Cardiac muscle cell (in vitro differentiated cells and primary cell): ENCODE measurements at regions not wholly inside any gene's neighbourhood (a gene's known extent, or its start where the extent isn't known, plus 50 kb on each side); places are given as distances from the start of the nearest gene placed in this dataset.
"Not testable (repeated sequence)": the region's sequence is repeated elsewhere in the genome, so short reads cannot be mapped to it uniquely, and the experiment has no call there.

Experiments
- DNase-seq, 2 donors: peaks; one replicate each; pipeline versions ENCODE4 v3.0.0 to v3.0.0-alpha.2; 2010 to 2017; ENCODE audit warnings: low read depth in 1 of 2, low spot score in 1 of 2
- H3K27ac ChIP-seq: fragments of 200-600 bp; sonication (generic); 2 replicates; pipeline ENCODE4 v1.5.1; 2016
- H3K27me3 ChIP-seq: fragments of 200-600 bp; sonication (generic); 2 replicates; pipeline ENCODE4 v1.6.0; 2016; ENCODE audit warnings: control low read depth
- H3K36me3 ChIP-seq: fragments of 200-600 bp; sonication (generic); 2 replicates; pipeline ENCODE4 v1.5.1; 2016; ENCODE audit warnings: control low read depth
- H3K4me1 ChIP-seq: fragments of 200-600 bp; sonication (generic); 2 replicates; pipeline ENCODE4 v1.8.1; 2017; ENCODE audit warnings: low read depth, mild to moderate bottlenecking, mixed run types
- H3K4me3 ChIP-seq: fragments of 200-600 bp; sonication (generic); 2 replicates; pipeline ENCODE4 v1.5.1; 2016; ENCODE audit warnings: mild to moderate bottlenecking
- H3K9me3 ChIP-seq: fragments of 200-600 bp; sonication (generic); 2 replicates; pipeline ENCODE4 v1.5.1; 2017; ENCODE audit warnings: low read depth, mild to moderate bottlenecking, control low read depth
- CTCF ChIP-seq: IDR thresholded peaks from 2 replicates; pipeline ENCODE4 v1.5.1; 2012; ENCODE audit warnings: low read depth, mild to moderate bottlenecking, low read length

GRCh38 chr3:70684701-70685100 lies 372.3 kb upstream of the MDFIC2 start:
- H3K27me3 ChIP-seq: no peaks in the 10 kb centered on the region
- DNase-seq: no peak
- no peaks in the 10 kb centered on the region for H3K4me1 ChIP-seq
- no peak for TF ChIP-seq CTCF
- H3K9me3 ChIP-seq: no peaks in the 10 kb centered on the region
- no peak overlapping the region for H3K4me3 ChIP-seq
- no peaks in the 10 kb centered on the region for H3K36me3 ChIP-seq
- no peak overlapping the region for H3K27ac ChIP-seq

- H3K9me3 ChIP-seq, H3K36me3 ChIP-seq, H3K4me1 ChIP-seq, DNase-seq, H3K27ac ChIP-seq, H3K4me3 ChIP-seq, H3K27me3 ChIP-seq: not testable (repeated sequence)
These were observed 363.4 kb upstream of the MDFIC2 start for GRCh38 chr3:70675810-70676209.

GRCh38 chr3:70658513-70659310 lies 346.3 kb upstream of the MDFIC2 start:
- H3K27me3 ChIP-seq: no peaks in the 10 kb centered on the region
- no peak overlapping the region for H3K4me3 ChIP-seq
- no peaks in the 10 kb centered on the region for H3K4me1 ChIP-seq
- no peaks in the 10 kb centered on the region for H3K9me3 ChIP-seq
- H3K27ac ChIP-seq: no peak overlapping the region
- no peaks in the 10 kb centered on the region for H3K36me3 ChIP-seq
- no peak for DNase-seq
- no peak for TF ChIP-seq CTCF

- no peak for TF ChIP-seq CTCF
- no peak for DNase-seq
- Histone ChIP-seq H3K27ac (no peak overlapping the region), H3K9me3 (no peaks in the 10 kb centered on the region), H3K36me3 (no peaks in the 10 kb centered on the region), H3K4me1 (no peaks in the 10 kb centered on the region), H3K4me3 (no peak overlapping the region), H3K27me3 (no peaks in the 10 kb centered on the region)
These were observed 345.0 kb upstream of the MDFIC2 start for GRCh38 chr3:70657454-70657853.

GRCh38 chr3:70647823-70648222 lies 335.4 kb upstream of the MDFIC2 start:
- DNase-seq: no peak
- H3K4me3 ChIP-seq: no peak overlapping the region
- H3K9me3 ChIP-seq: no peaks in the 10 kb centered on the region
- no peak for TF ChIP-seq CTCF
- H3K27ac ChIP-seq: no peak overlapping the region
- no peaks in the 10 kb centered on the region for H3K36me3 ChIP-seq
- no peaks in the 10 kb centered on the region for H3K4me1 ChIP-seq
- H3K27me3 ChIP-seq: no peaks in the 10 kb centered on the region

- Histone ChIP-seq H3K9me3 (no peaks in the 10 kb centered on the region), H3K27ac (no peak overlapping the region), H3K36me3 (no peaks in the 10 kb centered on the region), H3K27me3 (no peaks in the 10 kb centered on the region), H3K4me1 (no peaks in the 10 kb centered on the region), H3K4me3 (no peak overlapping the region)
- no peak for DNase-seq
- TF ChIP-seq CTCF: no peak
These were observed 334.7 kb upstream of the MDFIC2 start for GRCh38 chr3:70647094-70647493.
